Activated effector memory CD4-positive, alpha-beta T cell treated with anti-CD3 and anti-CD28 coated beads, Interleukin-2, amount 50 U/mL, for 16 hours (primary cell): ENCODE measurements at regions not wholly inside any gene's neighbourhood (a gene's known extent, or its start where the extent isn't known, plus 50 kb on each side); places are given as distances from the start of the nearest gene placed in this dataset.

Source experiments
- DNase-seq: peaks from one replicate; pipeline ENCODE4 v3.0.0-alpha.2; 2020

DNA sequence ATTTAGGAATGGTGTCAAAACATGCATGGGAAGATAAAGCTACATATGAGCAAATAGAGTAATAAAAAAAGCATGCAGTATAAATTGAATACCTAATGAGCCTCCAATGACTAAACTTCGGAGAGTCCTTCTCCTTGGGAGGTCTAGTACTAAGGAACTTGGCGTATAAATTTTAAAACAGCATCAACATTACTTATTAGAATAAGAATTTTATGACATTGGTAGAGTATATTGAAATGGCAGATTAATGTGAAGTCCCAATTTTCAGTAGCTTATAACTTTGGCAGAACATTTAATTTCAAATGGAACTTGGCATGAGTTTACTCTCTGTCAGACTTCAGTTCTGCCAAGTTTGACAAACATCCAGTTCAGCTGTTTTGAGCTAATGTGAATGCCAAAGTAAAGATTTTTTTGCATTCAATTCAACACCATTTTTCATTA lies 104.7 kb upstream of the RGS18 start:
- no peak for DNase-seq

- DNase-seq: no peak
Observed at GRCh38 chr1:192057766-192058165, 100.5 kb upstream of the RGS18 start.

GRCh38 chr1:192059407-192059806 lies 98.9 kb upstream of the RGS18 start:
- DNase-seq: no peak

DNA sequence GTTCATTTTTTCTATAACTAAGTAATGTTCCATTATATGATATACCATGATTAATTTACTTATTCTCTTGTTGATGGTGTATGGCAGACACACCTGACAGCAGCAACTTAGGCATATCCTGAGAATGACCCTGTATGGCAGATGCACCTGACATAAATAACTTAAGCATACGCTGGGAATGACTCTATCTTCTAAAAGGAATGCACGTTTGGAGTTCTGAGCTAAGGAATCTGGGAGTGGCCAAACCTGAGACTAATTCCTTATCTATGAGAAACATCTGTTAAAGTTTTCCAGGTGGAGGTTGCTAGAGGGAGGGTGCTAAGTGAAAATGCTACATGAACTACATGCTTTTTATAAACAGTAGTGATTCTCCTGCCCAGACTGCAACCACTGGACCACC lies 96.7 kb upstream of the RGS18 start:
- DNase-seq: no peak

DNA sequence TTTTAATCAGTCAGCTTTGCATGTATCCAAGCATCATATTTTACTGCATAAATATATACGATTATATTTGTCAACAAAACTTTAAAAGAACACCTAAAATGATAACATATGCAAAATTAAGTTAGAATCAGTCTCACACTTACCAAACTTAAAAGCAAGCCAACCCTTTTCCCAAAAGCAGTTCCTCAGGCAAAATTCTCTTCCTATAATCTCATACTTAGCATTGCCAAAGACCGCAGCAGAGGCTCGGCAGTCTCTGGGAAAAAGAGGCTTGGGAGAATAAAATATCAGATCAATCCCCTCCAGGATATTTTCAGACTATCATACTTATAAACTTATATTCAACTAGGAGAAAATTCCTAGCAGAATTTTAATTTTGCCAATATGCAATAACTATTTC lies 93.2 kb upstream of the RGS18 start:
- no peak for DNase-seq

- no peak for DNase-seq
Observed at GRCh38 chr1:192066202-192066601, 92.1 kb upstream of the RGS18 start.

- no peak for DNase-seq
Observed at GRCh38 chr1:192067360-192067759, 90.9 kb upstream of the RGS18 start.

DNA sequence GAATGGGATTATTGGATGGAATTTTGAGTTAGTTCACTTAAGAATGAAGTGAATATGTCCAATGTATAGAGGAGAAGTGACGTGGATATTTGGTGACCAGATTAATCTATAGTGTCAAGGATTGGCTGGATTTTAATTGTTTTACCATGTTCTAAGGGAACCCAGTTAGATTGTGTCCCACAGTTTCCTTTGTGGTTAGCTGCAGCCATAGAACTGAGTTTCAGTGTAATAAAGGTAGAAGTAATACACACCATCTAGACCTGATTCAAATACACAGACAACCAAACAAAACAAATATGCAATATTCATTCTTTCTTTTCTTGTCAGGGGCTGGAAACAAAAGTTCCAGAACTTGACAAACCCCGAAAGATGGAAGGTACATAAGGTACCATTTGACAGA lies 88.0 kb upstream of the RGS18 start:
- DNase-seq: no peak

GRCh38 chr1:192080684-192081083 lies 77.6 kb upstream of the RGS18 start:
- no peak for DNase-seq

GRCh38 chr1:192081359-192081758 lies 76.9 kb upstream of the RGS18 start:
- DNase-seq: no peak

GRCh38 chr1:192086644-192087043 lies 71.6 kb upstream of the RGS18 start:
- no peak for DNase-seq

- no peak for DNase-seq
Observed at GRCh38 chr1:192087334-192087733, 70.9 kb upstream of the RGS18 start.

- DNase-seq: no peak
Observed at GRCh38 chr1:192088496-192088895, 69.8 kb upstream of the RGS18 start.

GRCh38 chr1:192098001-192098400 lies 60.3 kb upstream of the RGS18 start:
- no peak for DNase-seq

GRCh38 chr1:192099328-192099727 lies 58.9 kb upstream of the RGS18 start:
- no peak for DNase-seq

- no peak for DNase-seq
Observed at GRCh38 chr1:192100686-192101468, 57.4 kb upstream of the RGS18 start.

GRCh38 chr1:192104128-192104527 lies 54.1 kb upstream of the RGS18 start:
- no peak for DNase-seq

DNA sequence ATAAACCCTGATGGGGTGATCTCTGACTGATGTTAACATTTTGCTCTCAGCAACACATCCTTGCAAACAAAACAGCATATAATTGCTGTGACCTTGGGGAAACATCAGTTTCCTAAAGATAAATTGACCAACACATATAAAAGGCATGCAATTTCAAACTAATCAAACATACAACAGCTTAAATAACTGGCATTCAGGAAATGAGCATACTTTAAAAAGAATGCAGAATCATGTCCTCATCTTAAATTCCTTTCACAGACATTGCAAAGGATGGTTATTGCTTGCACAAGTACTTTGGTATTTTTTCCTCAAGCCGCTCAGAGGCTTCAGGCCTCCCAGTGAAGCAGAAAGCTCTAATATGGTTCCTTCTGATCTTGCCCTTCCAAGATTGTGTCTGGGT lies 53.4 kb upstream of the RGS18 start:
- no peak for DNase-seq

DNA sequence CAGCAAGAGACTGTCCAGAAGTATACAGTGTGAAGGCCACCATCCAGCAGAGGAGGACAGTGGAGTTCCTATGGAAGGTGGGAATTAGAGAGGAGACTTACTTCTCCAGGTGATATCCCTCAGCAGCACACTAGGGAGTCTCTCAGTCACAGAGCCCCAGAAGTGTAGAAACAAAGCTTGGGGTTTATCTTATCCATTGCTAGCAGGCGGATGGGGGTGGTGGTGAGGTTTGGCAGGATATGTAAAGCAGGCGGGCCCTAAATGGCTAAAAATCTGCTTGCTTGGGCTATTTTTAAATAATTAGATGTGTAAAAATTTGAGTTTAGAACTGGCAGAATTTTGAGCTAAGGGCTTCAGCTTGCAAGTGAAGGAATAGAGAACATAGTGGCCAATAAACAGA lies 50.1 kb upstream of the RGS18 start:
- DNase-seq: no peak
